Hematopoietic multipotent progenitor cell treated with erythropoietin and hydrocortisone succinate and interleukin-3 and kit ligand, for 15 days (in vitro differentiated cells): ENCODE measurements at regions not wholly inside any gene's neighbourhood (a gene's known extent, or its start where the extent isn't known, plus 50 kb on each side); places are given as distances from the start of the nearest gene placed in this dataset.
"Not testable (repeated sequence)": the region's sequence is repeated elsewhere in the genome, so short reads cannot be mapped to it uniquely, and the experiment has no call there.

Source experiments
- DNase-seq: peaks from one replicate; pipeline ENCODE4 v3.0.0-alpha.2; 2015; ENCODE audit warnings: low spot score

GRCh38 chr12:125775507-125775906 lies 710.3 kb downstream of the AACS start:
- DNase-seq: no peak

GRCh38 chr12:125776212-125776611 lies 711.0 kb downstream of the AACS start:
- DNase-seq: no peak

GRCh38 chr12:125786143-125786542 lies 720.9 kb downstream of the AACS start:
- no peak for DNase-seq

GRCh38 chr12:125794401-125794800 lies 729.2 kb downstream of the AACS start:
- no peak for DNase-seq

GRCh38 chr12:125797421-125798175 lies 732.4 kb downstream of the AACS start:
- DNase-seq: no peak

GRCh38 chr12:125804660-125805059 lies 739.4 kb downstream of the AACS start:
- DNase-seq: no peak

GRCh38 chr12:125824276-125824675 lies 759.0 kb downstream of the AACS start:
- no peak for DNase-seq

- no peak for DNase-seq
Measured at GRCh38 chr12:125835852-125836251, 770.6 kb downstream of the AACS start.

GRCh38 chr12:125836647-125837046 lies 771.4 kb downstream of the AACS start:
- no peak for DNase-seq

GRCh38 chr12:125841332-125841731 lies 776.1 kb downstream of the AACS start:
- no peak for DNase-seq

GRCh38 chr12:125852116-125852515 lies 786.9 kb downstream of the AACS start:
- no peak for DNase-seq

- DNase-seq: no peak
Measured at GRCh38 chr12:125852679-125853078, 787.4 kb downstream of the AACS start.

- DNase-seq: no peak
Measured at GRCh38 chr12:125853670-125854069, 788.4 kb downstream of the AACS start.

- no peak for DNase-seq
Measured at GRCh38 chr12:125856366-125856765, 791.1 kb downstream of the AACS start.

GRCh38 chr12:125856896-125857295 lies 791.7 kb downstream of the AACS start:
- no peak for DNase-seq

GRCh38 chr12:125860672-125861288 lies 795.5 kb downstream of the AACS start:
- no peak for DNase-seq

GRCh38 chr12:125861299-125862281 lies 796.4 kb downstream of the AACS start:
- DNase-seq: no peak

GRCh38 chr12:125865236-125865635 lies 800.0 kb downstream of the AACS start:
- not testable (repeated sequence) for DNase-seq

- no peak for DNase-seq
Measured at GRCh38 chr12:125871811-125872594, 806.8 kb downstream of the AACS start.

- DNase-seq: no peak
Measured at GRCh38 chr12:125873016-125873415, 807.8 kb downstream of the AACS start.

- DNase-seq: no peak
Measured at GRCh38 chr12:125878483-125878882, 813.2 kb downstream of the AACS start.

- no peak for DNase-seq
Measured at GRCh38 chr12:125882141-125882540, 816.9 kb downstream of the AACS start.
